ENCODE measurements at regions not wholly inside any gene's neighbourhood (a gene's known extent, or its start where the extent isn't known, plus 50 kb on each side); places are given as distances from the start of the nearest gene placed in this dataset.
"Not testable (repeated sequence)": the region's sequence is repeated elsewhere in the genome, so short reads cannot be mapped to it uniquely, and the experiment has no call there.

GRCh38 chrX:150268839-150269355 is 94.2 kb upstream of the MAMLD1 start:
- peaks cover 0 to 6% (median 0%) of the 10 kb centered on the region in 3 donors for H3K27me3 ChIP-seq (ENCODE audit: insufficient read depth in 3 of 3, low read length in 2 of 3)
- no peak for DNase-seq
- TF ChIP-seq CTCF (IDR thresholded peaks at IDR 0.05), result no peak
- intact Hi-C loops (cut with DNase I), result no loop called here
- no peaks in the 10 kb centered on the region for H3K36me3 ChIP-seq (ENCODE audit: insufficient read depth in 1 of 2, low read depth in 1 of 2)
- H3K4me3 ChIP-seq, result no peak overlapping the region
- no peaks in the 10 kb centered on the region for H3K4me1 ChIP-seq
- 47 to 74% (median 62%) methylated on average over 2 of the region's 2 CpGs for WGBS, 3 donors
- H3K27ac ChIP-seq, result no peak overlapping the region
- no peak for ATAC-seq
- H3K9me3 ChIP-seq, result no peaks in the 10 kb centered on the region

GRCh38 chrX:150269605-150270254 is 93.4 kb upstream of the MAMLD1 start:
- no peaks in the 10 kb centered on the region for H3K4me1 ChIP-seq
- H3K36me3 ChIP-seq (ENCODE audit: insufficient read depth in 1 of 2, low read depth in 1 of 2), result no peaks in the 10 kb centered on the region
- TF ChIP-seq CTCF (IDR thresholded peaks at IDR 0.05), result no peak
- H3K4me3 ChIP-seq, result no peak overlapping the region
- intact Hi-C loops (cut with DNase I), result no loop called here
- DNase-seq, result no peak
- WGBS, 3 donors, result 45 to 61% (median 57%) methylated on average over 10 of the region's 10 CpGs
- peaks cover 0 to 6% (median 0%) of the 10 kb centered on the region in 3 donors for H3K27me3 ChIP-seq (ENCODE audit: insufficient read depth in 3 of 3, low read length in 2 of 3)
- no peak overlapping the region for H3K27ac ChIP-seq
- no peak for ATAC-seq
- H3K9me3 ChIP-seq, result no peaks in the 10 kb centered on the region

- no peak overlapping the region for H3K27ac ChIP-seq
- H3K9me3 ChIP-seq, result no peaks in the 10 kb centered on the region
- peaks cover 0 to 6% (median 0%) of the 10 kb centered on the region in 3 donors for H3K27me3 ChIP-seq (ENCODE audit: insufficient read depth in 3 of 3, low read length in 2 of 3)
- ATAC-seq, result no peak
- 60 to 88% (median 71%) methylated on average over 3 of the region's 3 CpGs for WGBS, 3 donors
- TF ChIP-seq CTCF (IDR thresholded peaks at IDR 0.05), result no peak
- intact Hi-C loops (cut with DNase I), result no loop called here
- no peak overlapping the region for H3K4me3 ChIP-seq
- no peaks in the 10 kb centered on the region for H3K4me1 ChIP-seq
- H3K36me3 ChIP-seq (ENCODE audit: insufficient read depth in 1 of 2, low read depth in 1 of 2), result no peaks in the 10 kb centered on the region
- no peak for DNase-seq
These were observed 92.5 kb upstream of the MAMLD1 start for GRCh38 chrX:150270622-150271021.

- H3K9me3 ChIP-seq; H3K4me1 ChIP-seq; ATAC-seq; H3K36me3 ChIP-seq (ENCODE audit: insufficient read depth in 1 of 2, low read depth in 1 of 2); H3K27ac ChIP-seq; intact Hi-C loops (cut with DNase I); H3K27me3 ChIP-seq (ENCODE audit: insufficient read depth in 3 of 3, low read length in 2 of 3); H3K4me3 ChIP-seq; DNase-seq: not testable (repeated sequence)
- WGBS, 3 donors, result 81 to 89% (median 86%) methylated on average over 3 to 4 of the region's 4 CpGs
These were observed 89.4 kb upstream of the MAMLD1 start for GRCh38 chrX:150273575-150274294.

- no peak for ATAC-seq
- H3K9me3 ChIP-seq, result no peaks in the 10 kb centered on the region
- no peak for DNase-seq
- no peak overlapping the region for H3K27ac ChIP-seq
- 68 to 97% (median 95%) methylated on average over 2 of the region's 2 CpGs for WGBS, 3 donors
- H3K4me3 ChIP-seq, result no peak overlapping the region
- TF ChIP-seq CTCF (IDR thresholded peaks at IDR 0.05), result no peak
- H3K4me1 ChIP-seq, result no peaks in the 10 kb centered on the region
- H3K27me3 ChIP-seq (ENCODE audit: insufficient read depth in 3 of 3, low read length in 2 of 3), result no peaks in the 10 kb centered on the region
- no peaks in the 10 kb centered on the region for H3K36me3 ChIP-seq (ENCODE audit: insufficient read depth in 1 of 2, low read depth in 1 of 2)
- intact Hi-C loops (cut with DNase I), result no loop called here
These were observed 80.2 kb upstream of the MAMLD1 start for GRCh38 chrX:150282953-150283352.
